Suppressor macrophage (primary cell): ENCODE measurements at regions not wholly inside any gene's neighbourhood (a gene's known extent, or its start where the extent isn't known, plus 50 kb on each side); places are given as distances from the start of the nearest gene placed in this dataset.
"Not testable (repeated sequence)": the region's sequence is repeated elsewhere in the genome, so short reads cannot be mapped to it uniquely, and the experiment has no call there.

Source experiments
- DNase-seq, 4 experiments: peaks; one replicate each; pipeline ENCODE4 v3.0.0-alpha.2; 2020 to 2022

GRCh38 chr7:115198143-115198542 is 276.2 kb downstream of the MDFIC start:
- no peak for DNase-seq

- DNase-seq: no peak
These were observed 273.3 kb downstream of the MDFIC start for GRCh38 chr7:115195208-115195607.

- no peak for DNase-seq
These were observed 269.6 kb downstream of the MDFIC start for GRCh38 chr7:115191526-115191925.

GRCh38 chr7:115183431-115184057 is 261.6 kb downstream of the MDFIC start:
- DNase-seq: peak; percentile 2 to 30 (median 5)

GRCh38 chr7:115178835-115179234 is 256.9 kb downstream of the MDFIC start:
- DNase-seq: no peak

GRCh38 chr7:115177823-115178222 is 255.9 kb downstream of the MDFIC start:
- no peak for DNase-seq

- no peak for DNase-seq
These were observed 255.2 kb downstream of the MDFIC start for GRCh38 chr7:115177103-115177502.

- DNase-seq: not testable (repeated sequence)
These were observed 250.5 kb downstream of the MDFIC start for GRCh38 chr7:115172397-115172796.

- no peak for DNase-seq
These were observed 232.0 kb downstream of the MDFIC start for GRCh38 chr7:115153769-115154477.

GRCh38 chr7:115153176-115153575 is 231.3 kb downstream of the MDFIC start:
- DNase-seq: no peak

GRCh38 chr7:115146148-115146547 is 224.3 kb downstream of the MDFIC start:
- no peak for DNase-seq

GRCh38 chr7:115145512-115145911 is 223.6 kb downstream of the MDFIC start:
- peak in 2 of 4 experiments; percentile 43 to 47 for DNase-seq

- no peak for DNase-seq
These were observed 215.9 kb downstream of the MDFIC start for GRCh38 chr7:115137816-115138215.

- no peak for DNase-seq
These were observed 215.0 kb downstream of the MDFIC start for GRCh38 chr7:115136796-115137443.

GRCh38 chr7:115135769-115136410 is 214.0 kb downstream of the MDFIC start:
- no peak for DNase-seq

- peak; percentile 11 to 59 (median 40) for DNase-seq
These were observed 213.3 kb downstream of the MDFIC start for GRCh38 chr7:115135146-115135545.

- no peak for DNase-seq
These were observed 211.4 kb downstream of the MDFIC start for GRCh38 chr7:115133248-115133647.

GRCh38 chr7:115132096-115132495 is 210.2 kb downstream of the MDFIC start:
- DNase-seq: no peak

- DNase-seq: no peak
These were observed 206.3 kb downstream of the MDFIC start for GRCh38 chr7:115128154-115128553.

GRCh38 chr7:115127399-115128021 is 205.6 kb downstream of the MDFIC start:
- no peak for DNase-seq

GRCh38 chr7:115125750-115126149 is 203.9 kb downstream of the MDFIC start:
- DNase-seq: no peak

GRCh38 chr7:115125312-115125711 is 203.4 kb downstream of the MDFIC start:
- no peak for DNase-seq

GRCh38 chr7:115124409-115124939 is 202.6 kb downstream of the MDFIC start:
- no peak for DNase-seq
